ENCODE measurements at regions not wholly inside any gene's neighbourhood (a gene's known extent, or its start where the extent isn't known, plus 50 kb on each side); places are given as distances from the start of the nearest gene placed in this dataset.
"Not testable (repeated sequence)": the region's sequence is repeated elsewhere in the genome, so short reads cannot be mapped to it uniquely, and the experiment has no call there.

DNA sequence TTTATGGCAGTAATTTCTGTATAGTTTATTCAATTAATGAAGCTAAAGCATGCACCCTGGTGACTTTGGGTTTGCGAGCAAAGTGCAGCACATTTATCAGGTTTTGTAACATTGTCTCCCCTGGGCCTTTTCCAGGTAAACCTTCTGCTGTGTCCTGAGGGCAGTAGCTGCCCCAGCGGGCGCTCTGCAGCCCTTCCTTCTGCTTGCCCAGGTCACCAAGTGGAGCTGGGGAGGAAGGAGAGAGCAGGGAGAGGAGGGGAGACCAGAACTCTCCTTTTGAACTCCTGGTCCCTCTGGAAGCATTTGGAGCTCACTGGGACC lies 145.6 kb downstream of the DLL1 start:
- WGBS (ENCODE audit: insufficient coverage, insufficient read length), result no CpG with 5 or more reads among the region's 3 CpGs

DNA sequence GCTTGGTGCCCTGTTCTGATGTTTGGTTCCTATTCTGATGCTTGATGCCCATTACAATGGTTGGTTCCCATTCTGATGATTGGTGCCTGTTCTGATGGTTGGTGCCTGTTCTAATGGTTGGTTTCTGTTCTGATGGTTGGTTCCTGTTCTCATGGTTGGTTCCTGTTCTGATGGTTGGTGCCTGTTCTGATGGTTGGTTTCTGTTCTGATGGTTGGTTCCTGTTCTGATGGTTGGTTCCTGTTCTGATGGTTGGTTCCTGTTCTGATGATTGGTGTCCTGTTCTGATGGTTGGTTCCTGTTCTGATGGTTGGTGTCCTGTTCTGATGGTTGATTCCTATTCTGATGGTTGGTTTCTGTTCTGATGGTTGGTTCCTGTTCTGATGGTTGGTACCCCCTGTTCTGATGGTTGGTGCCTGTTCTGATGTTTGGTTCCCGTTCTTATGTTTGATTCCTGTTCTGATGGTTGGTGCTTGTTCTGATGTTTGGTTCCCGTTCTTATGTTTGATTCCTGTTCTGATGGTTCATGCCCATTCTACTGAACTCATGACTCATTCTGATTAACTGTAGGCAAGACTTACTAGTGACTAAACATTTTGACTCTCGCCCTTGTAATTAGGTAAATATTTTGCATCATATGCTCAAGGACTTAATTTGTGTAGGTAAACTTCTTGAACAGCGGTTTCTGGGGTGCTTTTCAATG lies 146.2 kb downstream of the DLL1 start:
- DNase-seq (ENCODE audit: low read depth, low spot score), result no peak
- Histone ChIP-seq H3K4me3 (ENCODE audit: low read length) (no peak overlapping the region), H3K9me3 (ENCODE audit: control insufficient read depth, insufficient read depth, low read length) (no peaks in the 10 kb centered on the region), H3K36me3 (ENCODE audit: control insufficient read depth, insufficient read depth, low read length) (no peaks in the 10 kb centered on the region), H3K27ac (ENCODE audit: low read length) (no peak overlapping the region), H3K4me1 (ENCODE audit: control insufficient read depth, insufficient read depth, low read length) (no peaks in the 10 kb centered on the region; the same call in 1 of the 2 replicates), H3K27me3 (ENCODE audit: control insufficient read depth, insufficient read depth, low read length) (no peaks in the 10 kb centered on the region)
- no CpG with 5 or more reads among the region's 4 CpGs for WGBS (ENCODE audit: insufficient coverage, insufficient read length)

More for the DNA sequence above, 145.6 kb downstream of the DLL1 start:
- Histone ChIP-seq H3K36me3 (ENCODE audit: control insufficient read depth, insufficient read depth, low read length) (no peaks in the 10 kb centered on the region), H3K4me1 (ENCODE audit: control insufficient read depth, insufficient read depth, low read length) (no peaks in the 10 kb centered on the region; the same call in 1 of the 2 replicates), H3K9me3 (ENCODE audit: control insufficient read depth, insufficient read depth, low read length) (no peaks in the 10 kb centered on the region), H3K27ac (ENCODE audit: low read length) (no peak overlapping the region), H3K27me3 (ENCODE audit: control insufficient read depth, insufficient read depth, low read length) (no peaks in the 10 kb centered on the region), H3K4me3 (ENCODE audit: low read length) (no peak overlapping the region)
- DNase-seq (ENCODE audit: low read depth, low spot score), result no peak

DNA sequence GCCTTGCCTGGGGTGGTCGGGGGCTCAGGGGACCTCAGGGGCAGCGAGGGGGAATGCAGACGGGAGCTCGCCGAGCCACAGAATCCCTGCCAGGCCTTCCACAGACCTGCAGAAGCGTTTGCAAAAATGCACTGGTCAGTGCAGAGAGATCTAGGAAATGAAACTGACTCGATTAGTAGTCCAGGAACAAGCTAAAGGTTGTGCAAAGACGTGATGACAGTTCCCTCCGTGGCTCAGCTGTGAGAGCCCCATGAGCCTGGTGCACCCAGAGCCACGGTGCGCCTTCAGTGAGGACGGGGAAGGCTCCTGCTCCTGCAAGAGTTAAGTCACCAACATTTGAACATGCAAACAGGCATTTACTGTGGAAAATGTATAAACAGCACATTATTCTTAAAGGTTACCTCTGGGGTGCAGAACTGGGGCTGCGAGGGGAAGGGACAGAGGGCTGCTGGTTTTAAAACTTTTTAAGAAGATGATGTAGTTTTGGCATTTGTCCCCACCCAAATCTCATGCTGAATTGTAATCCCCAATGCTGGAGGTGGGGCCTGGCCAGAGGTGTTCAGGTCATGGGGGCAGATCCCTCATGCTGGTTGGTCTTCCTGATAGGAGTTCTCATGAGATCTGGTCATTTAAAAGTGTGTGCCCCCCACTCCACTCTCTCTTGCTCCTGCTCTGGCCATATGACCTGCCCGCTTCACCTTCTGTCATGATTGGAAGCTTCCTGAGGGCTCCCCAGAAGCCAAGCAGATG lies 147.3 kb downstream of the DLL1 start:
- H3K4me1 ChIP-seq (ENCODE audit: control insufficient read depth, insufficient read depth, low read length), result no peaks in the 10 kb centered on the region; the same call in 1 of the 2 replicates
- H3K9me3 ChIP-seq (ENCODE audit: control insufficient read depth, insufficient read depth, low read length), result no peaks in the 10 kb centered on the region
- no peak overlapping the region for H3K27ac ChIP-seq (ENCODE audit: low read length)
- H3K4me3 ChIP-seq (ENCODE audit: low read length), result no peak overlapping the region
- no peaks in the 10 kb centered on the region for H3K27me3 ChIP-seq (ENCODE audit: control insufficient read depth, insufficient read depth, low read length)
- no CpG with 5 or more reads among the region's 14 CpGs for WGBS (ENCODE audit: insufficient coverage, insufficient read length)
- H3K36me3 ChIP-seq (ENCODE audit: control insufficient read depth, insufficient read depth, low read length), result no peaks in the 10 kb centered on the region
- DNase-seq (ENCODE audit: low read depth, low spot score), result no peak

- H3K36me3 ChIP-seq (ENCODE audit: control insufficient read depth, insufficient read depth, low read length), result no peaks in the 10 kb centered on the region
- H3K4me1 ChIP-seq (ENCODE audit: control insufficient read depth, insufficient read depth, low read length), result no peaks in the 10 kb centered on the region
- H3K27ac ChIP-seq (ENCODE audit: low read length), result no peak overlapping the region
- no CpG with 5 or more reads among the region's 7 CpGs for WGBS (ENCODE audit: insufficient coverage, insufficient read length)
- H3K9me3 ChIP-seq (ENCODE audit: control insufficient read depth, insufficient read depth, low read length), result no peaks in the 10 kb centered on the region
- H3K27me3 ChIP-seq (ENCODE audit: control insufficient read depth, insufficient read depth, low read length), result no peaks in the 10 kb centered on the region
- H3K4me3 ChIP-seq (ENCODE audit: low read length), result no peak overlapping the region
- DNase-seq (ENCODE audit: low read depth, low spot score), result no peak
These were observed 148.3 kb downstream of the DLL1 start for GRCh38 chr6:170142559-170142958.

DNA sequence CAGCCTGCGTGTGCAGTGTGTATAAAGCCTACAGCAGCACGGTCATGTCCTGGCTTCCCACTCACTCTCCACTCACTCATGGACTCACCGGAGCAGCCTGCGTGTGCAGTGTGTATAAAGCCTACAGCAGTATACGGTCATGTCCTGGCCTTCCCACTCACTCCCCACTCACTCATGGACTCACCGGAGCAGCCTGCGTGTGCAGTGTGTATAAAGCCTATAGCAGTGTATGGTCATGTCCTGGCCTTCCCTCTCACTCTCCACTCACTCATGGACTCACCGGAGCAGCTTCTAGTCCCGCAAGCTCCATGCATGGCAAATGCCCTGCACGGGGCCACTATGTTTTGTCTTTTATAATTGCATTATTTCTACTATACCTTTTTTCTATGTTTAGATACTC lies 149.8 kb downstream of the DLL1 start:
- WGBS (ENCODE audit: insufficient coverage, insufficient read length), result no CpG with 5 or more reads among the region's 10 CpGs
- H3K9me3 ChIP-seq (ENCODE audit: control insufficient read depth, insufficient read depth, low read length); H3K4me1 ChIP-seq (ENCODE audit: control insufficient read depth, insufficient read depth, low read length); DNase-seq (ENCODE audit: low read depth, low spot score); H3K27ac ChIP-seq (ENCODE audit: low read length); H3K27me3 ChIP-seq (ENCODE audit: control insufficient read depth, insufficient read depth, low read length); H3K36me3 ChIP-seq (ENCODE audit: control insufficient read depth, insufficient read depth, low read length); H3K4me3 ChIP-seq (ENCODE audit: low read length): not testable (repeated sequence)

DNA sequence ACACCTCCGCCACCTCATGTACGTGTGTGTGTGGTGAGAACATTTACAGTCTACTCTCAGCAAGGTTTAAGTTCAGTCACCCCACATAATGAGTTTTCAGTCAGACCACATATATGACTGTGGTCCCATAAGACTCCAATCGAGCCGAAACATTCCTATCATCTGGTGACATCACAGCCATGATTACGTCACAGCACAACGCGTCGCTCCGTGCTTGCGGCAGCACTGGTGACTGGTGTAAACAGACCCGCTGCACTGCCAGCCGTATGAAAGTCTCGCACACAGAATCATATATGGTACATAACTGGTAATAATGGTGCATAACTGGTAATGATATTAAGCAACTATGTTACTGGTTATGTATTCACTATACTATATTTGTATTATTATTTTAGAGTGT lies 150.7 kb downstream of the DLL1 start:
- Histone ChIP-seq H3K4me3 (ENCODE audit: low read length) (no peak overlapping the region), H3K9me3 (ENCODE audit: control insufficient read depth, insufficient read depth, low read length) (no peaks in the 10 kb centered on the region), H3K4me1 (ENCODE audit: control insufficient read depth, insufficient read depth, low read length) (no peaks in the 10 kb centered on the region), H3K36me3 (ENCODE audit: control insufficient read depth, insufficient read depth, low read length) (no peaks in the 10 kb centered on the region), H3K27me3 (ENCODE audit: control insufficient read depth, insufficient read depth, low read length) (no peaks in the 10 kb centered on the region), H3K27ac (ENCODE audit: low read length) (no peak overlapping the region)
- DNase-seq (ENCODE audit: low read depth, low spot score), result no peak
- no CpG with 5 or more reads among the region's 13 CpGs for WGBS (ENCODE audit: insufficient coverage, insufficient read length)

DNA sequence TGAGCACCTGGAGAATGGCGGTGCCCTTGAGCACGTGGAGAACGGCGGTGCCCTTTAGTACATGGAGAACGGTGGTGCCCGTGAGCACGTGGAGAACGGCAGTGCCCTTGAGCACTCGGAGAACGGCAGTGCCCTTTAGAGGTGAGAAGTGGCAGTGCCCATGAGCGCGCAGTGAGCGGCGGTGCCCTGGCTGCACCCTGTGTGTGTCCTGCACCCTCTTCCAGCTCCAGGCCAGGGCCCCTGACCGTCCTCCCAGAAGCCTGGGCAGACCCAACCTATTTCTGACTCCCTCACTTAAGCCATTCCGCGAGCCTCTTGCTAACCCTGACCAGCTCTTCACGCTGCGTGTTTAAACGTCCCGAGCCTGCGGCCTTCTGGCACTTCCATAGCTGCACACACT lies 151.3 kb downstream of the DLL1 start:
- Histone ChIP-seq H3K4me1 (ENCODE audit: control insufficient read depth, insufficient read depth, low read length) (no peaks in the 10 kb centered on the region), H3K27me3 (ENCODE audit: control insufficient read depth, insufficient read depth, low read length) (no peaks in the 10 kb centered on the region), H3K36me3 (ENCODE audit: control insufficient read depth, insufficient read depth, low read length) (no peaks in the 10 kb centered on the region), H3K27ac (ENCODE audit: low read length) (no peak overlapping the region), H3K9me3 (ENCODE audit: control insufficient read depth, insufficient read depth, low read length) (no peaks in the 10 kb centered on the region), H3K4me3 (ENCODE audit: low read length) (no peak overlapping the region)
- no peak for DNase-seq (ENCODE audit: low read depth, low spot score)
- WGBS (ENCODE audit: insufficient coverage, insufficient read length), result no CpG with 5 or more reads among the region's 22 CpGs

- not testable (repeated sequence) for H3K9me3 ChIP-seq (ENCODE audit: control insufficient read depth, insufficient read depth, low read length); DNase-seq (ENCODE audit: low read depth, low spot score); H3K27me3 ChIP-seq (ENCODE audit: control insufficient read depth, insufficient read depth, low read length); H3K4me1 ChIP-seq (ENCODE audit: control insufficient read depth, insufficient read depth, low read length); H3K36me3 ChIP-seq (ENCODE audit: control insufficient read depth, insufficient read depth, low read length); H3K4me3 ChIP-seq (ENCODE audit: low read length); H3K27ac ChIP-seq (ENCODE audit: low read length)
- no CpG with 5 or more reads among the region's 24 CpGs for WGBS (ENCODE audit: insufficient coverage, insufficient read length)
These were observed 151.8 kb downstream of the DLL1 start for GRCh38 chr6:170139046-170139445.

GRCh38 chr6:170137911-170138910 lies 152.7 kb downstream of the DLL1 start:
- Histone ChIP-seq H3K36me3 (ENCODE audit: control insufficient read depth, insufficient read depth, low read length) (no peaks in the 10 kb centered on the region), H3K27me3 (ENCODE audit: control insufficient read depth, insufficient read depth, low read length) (no peaks in the 10 kb centered on the region), H3K27ac (ENCODE audit: low read length) (no peak overlapping the region), H3K4me3 (ENCODE audit: low read length) (no peak overlapping the region), H3K9me3 (ENCODE audit: control insufficient read depth, insufficient read depth, low read length) (no peaks in the 10 kb centered on the region), H3K4me1 (ENCODE audit: control insufficient read depth, insufficient read depth, low read length) (no peaks in the 10 kb centered on the region)
- DNase-seq (ENCODE audit: low read depth, low spot score), result no peak
- WGBS (ENCODE audit: insufficient coverage, insufficient read length), result 100% methylated on average over 3 of the region's 40 CpGs

DNA sequence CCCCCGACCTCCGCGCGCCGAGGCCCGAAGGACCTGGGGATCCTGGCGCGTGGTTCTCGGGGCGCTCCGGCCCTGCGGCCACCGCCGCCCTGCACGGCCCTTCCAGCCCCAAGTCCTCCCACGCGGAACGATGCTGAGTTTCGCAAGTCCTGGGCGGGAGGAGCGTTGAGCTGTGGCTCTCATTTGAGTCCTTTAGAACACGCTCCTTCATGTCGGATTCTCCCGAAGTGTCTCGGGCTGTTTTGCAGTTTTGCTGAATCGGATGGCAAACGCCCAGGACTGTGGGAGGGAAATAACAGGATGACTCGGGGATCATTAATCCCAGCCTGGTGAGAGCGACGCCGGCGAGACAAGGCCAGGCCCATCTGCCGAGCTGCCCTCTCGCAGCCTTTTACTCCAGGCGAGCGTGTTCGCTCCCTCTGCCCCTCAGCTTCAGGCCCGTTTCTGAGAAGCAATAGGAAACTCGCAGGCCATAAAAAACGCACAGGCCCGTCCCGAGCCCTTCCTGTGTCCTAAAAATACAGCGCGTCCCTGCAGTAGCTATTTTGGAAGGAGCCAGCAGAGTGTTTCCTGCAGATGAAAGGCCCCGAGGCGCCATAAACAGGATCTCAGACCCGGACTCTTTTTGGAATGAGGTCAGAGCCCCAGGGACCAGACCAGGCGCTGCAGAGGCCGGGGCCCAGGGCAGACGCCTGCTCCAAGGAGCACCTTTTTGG lies 153.5 kb downstream of the DLL1 start:
- H3K4me1 ChIP-seq (ENCODE audit: control insufficient read depth, insufficient read depth, low read length), result no peaks in the 10 kb centered on the region
- no peak overlapping the region for H3K4me3 ChIP-seq (ENCODE audit: low read length)
- no peak overlapping the region for H3K27ac ChIP-seq (ENCODE audit: low read length)
- no peaks in the 10 kb centered on the region for H3K36me3 ChIP-seq (ENCODE audit: control insufficient read depth, insufficient read depth, low read length)
- no peaks in the 10 kb centered on the region for H3K27me3 ChIP-seq (ENCODE audit: control insufficient read depth, insufficient read depth, low read length)
- WGBS (ENCODE audit: insufficient coverage, insufficient read length), result no CpG with 5 or more reads among the region's 50 CpGs
- no peak for DNase-seq (ENCODE audit: low read depth, low spot score)
- no peaks in the 10 kb centered on the region for H3K9me3 ChIP-seq (ENCODE audit: control insufficient read depth, insufficient read depth, low read length)
